Endothelial cell (in vitro differentiated cells): ENCODE measurements at regions not wholly inside any gene's neighbourhood (a gene's known extent, or its start where the extent isn't known, plus 50 kb on each side); places are given as distances from the start of the nearest gene placed in this dataset.

Source experiments
- DNase-seq: peaks from one replicate; pipeline ENCODE4 v3.0.0; 2021; ENCODE audit warnings: low spot score
- H3K27ac Mint-ChIP-seq: one replicate; pipeline ENCODE4 v1.8.0; 2021; ENCODE audit warnings: mixed read lengths, inconsistent platforms; ENCODE audit not compliant: unreplicated experiment
- H3K27me3 Mint-ChIP-seq: one replicate; pipeline ENCODE4 v1.8.0; 2021; ENCODE audit warnings: mild to moderate bottlenecking, moderate library complexity, mixed read lengths, inconsistent platforms; ENCODE audit not compliant: unreplicated experiment
- H3K36me3 Mint-ChIP-seq: one replicate; pipeline ENCODE4 v1.8.0; 2021; ENCODE audit warnings: mild to moderate bottlenecking, low read depth, mixed read lengths, inconsistent platforms; ENCODE audit not compliant: unreplicated experiment
- H3K4me1 Mint-ChIP-seq: one replicate; pipeline ENCODE4 v1.8.0; 2021; ENCODE audit warnings: mild to moderate bottlenecking, mixed read lengths, inconsistent platforms; ENCODE audit not compliant: unreplicated experiment
- H3K4me3 Mint-ChIP-seq: one replicate; pipeline ENCODE4 v1.8.0; 2021; ENCODE audit warnings: mild to moderate bottlenecking, mixed read lengths, inconsistent platforms; ENCODE audit not compliant: unreplicated experiment
- H3K9me3 Mint-ChIP-seq: one replicate; pipeline ENCODE4 v1.8.0; 2021; ENCODE audit warnings: mixed read lengths, inconsistent platforms; ENCODE audit not compliant: unreplicated experiment
- CTCF ChIP-seq: fragments of 200-600 bp; sonication (generic); IDR thresholded peaks from one replicate; pipeline ENCODE4 v1.5.0; 2021; ENCODE audit warnings: antibody characterized with exemption; ENCODE audit not compliant: unreplicated experiment

GRCh38 chr2:18345848-18346247 is 214.6 kb downstream of the RDH14 start:
- no peak for DNase-seq
- Mint-ChIP-seq H3K27me3 (peaks cover 1% of the 10 kb centered on the region), H3K36me3 (no peaks in the 10 kb centered on the region), H3K9me3 (no peaks in the 10 kb centered on the region), H3K27ac (no peak overlapping the region), H3K4me3 (no peak overlapping the region), H3K4me1 (no peaks in the 10 kb centered on the region)
- no peak for TF ChIP-seq CTCF

GRCh38 chr2:18342901-18343300 is 217.6 kb downstream of the RDH14 start:
- Mint-ChIP-seq H3K27ac (no peak overlapping the region), H3K36me3 (no peaks in the 10 kb centered on the region), H3K4me1 (no peaks in the 10 kb centered on the region), H3K27me3 (peaks cover 1% of the 10 kb centered on the region), H3K4me3 (no peak overlapping the region), H3K9me3 (no peaks in the 10 kb centered on the region)
- no peak for DNase-seq
- no peak for TF ChIP-seq CTCF

- peaks cover 1% of the 10 kb centered on the region for H3K27me3 Mint-ChIP-seq
- DNase-seq: no peak
- no peak overlapping the region for H3K27ac Mint-ChIP-seq
- no peaks in the 10 kb centered on the region for H3K4me1 Mint-ChIP-seq
- no peaks in the 10 kb centered on the region for H3K9me3 Mint-ChIP-seq
- H3K4me3 Mint-ChIP-seq: no peak overlapping the region
- no peaks in the 10 kb centered on the region for H3K36me3 Mint-ChIP-seq
- TF ChIP-seq CTCF: no peak
These were observed 221.1 kb downstream of the RDH14 start for GRCh38 chr2:18339326-18339725.

- Mint-ChIP-seq H3K27me3 (no peaks in the 10 kb centered on the region), H3K27ac (no peak overlapping the region), H3K4me1 (no peaks in the 10 kb centered on the region), H3K36me3 (no peaks in the 10 kb centered on the region), H3K4me3 (no peak overlapping the region), H3K9me3 (no peaks in the 10 kb centered on the region)
- DNase-seq: no peak
- TF ChIP-seq CTCF: no peak
These were observed 223.5 kb downstream of the RDH14 start for GRCh38 chr2:18336975-18337374.

- H3K4me1 Mint-ChIP-seq: no peaks in the 10 kb centered on the region
- H3K4me3 Mint-ChIP-seq: no peak overlapping the region
- H3K27me3 Mint-ChIP-seq: peaks cover 3% of the 10 kb centered on the region
- DNase-seq: no peak
- no peak for TF ChIP-seq CTCF
- H3K36me3 Mint-ChIP-seq: no peaks in the 10 kb centered on the region
- H3K9me3 Mint-ChIP-seq: no peaks in the 10 kb centered on the region
- no peak overlapping the region for H3K27ac Mint-ChIP-seq
These were observed 228.0 kb downstream of the RDH14 start for GRCh38 chr2:18332477-18332876.
